ENCODE measurements at regions not wholly inside any gene's neighbourhood (a gene's known extent, or its start where the extent isn't known, plus 50 kb on each side); places are given as distances from the start of the nearest gene placed in this dataset.

DNA sequence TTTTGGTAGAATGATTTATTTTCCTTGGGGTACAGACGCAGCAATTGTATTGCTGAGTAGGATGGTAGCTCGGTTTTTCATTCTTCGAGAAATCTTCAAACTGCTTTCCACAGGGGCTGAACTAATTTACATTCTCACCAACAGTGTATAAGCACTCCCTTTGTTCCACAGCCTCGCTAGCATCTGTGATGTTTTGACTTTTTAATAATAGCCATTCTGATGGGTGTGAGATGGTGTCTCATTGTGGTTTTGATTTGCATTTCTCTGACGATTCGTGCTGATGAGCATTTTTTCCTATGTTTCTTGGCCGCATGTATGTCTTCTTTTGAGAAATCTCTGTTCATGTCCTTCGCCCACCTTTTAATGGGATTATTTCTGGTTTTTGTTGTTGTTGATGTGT is 54.8 kb upstream of the UQCRFS1 start:
- TF ChIP-seq, protein P1, sequence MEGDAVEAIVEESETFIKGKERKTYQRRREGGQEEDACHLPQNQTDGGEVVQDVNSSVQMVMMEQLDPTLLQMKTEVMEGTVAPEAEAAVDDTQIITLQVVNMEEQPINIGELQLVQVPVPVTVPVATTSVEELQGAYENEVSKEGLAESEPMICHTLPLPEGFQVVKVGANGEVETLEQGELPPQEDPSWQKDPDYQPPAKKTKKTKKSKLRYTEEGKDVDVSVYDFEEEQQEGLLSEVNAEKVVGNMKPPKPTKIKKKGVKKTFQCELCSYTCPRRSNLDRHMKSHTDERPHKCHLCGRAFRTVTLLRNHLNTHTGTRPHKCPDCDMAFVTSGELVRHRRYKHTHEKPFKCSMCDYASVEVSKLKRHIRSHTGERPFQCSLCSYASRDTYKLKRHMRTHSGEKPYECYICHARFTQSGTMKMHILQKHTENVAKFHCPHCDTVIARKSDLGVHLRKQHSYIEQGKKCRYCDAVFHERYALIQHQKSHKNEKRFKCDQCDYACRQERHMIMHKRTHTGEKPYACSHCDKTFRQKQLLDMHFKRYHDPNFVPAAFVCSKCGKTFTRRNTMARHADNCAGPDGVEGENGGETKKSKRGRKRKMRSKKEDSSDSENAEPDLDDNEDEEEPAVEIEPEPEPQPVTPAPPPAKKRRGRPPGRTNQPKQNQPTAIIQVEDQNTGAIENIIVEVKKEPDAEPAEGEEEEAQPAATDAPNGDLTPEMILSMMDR (IDR thresholded peaks at IDR 0.05; ENCODE audit: low read depth, low read length) = no peak
- Histone ChIP-seq H3K27ac (ENCODE audit: low read depth, low read length) (no peak overlapping the region), H3K9me3 (ENCODE audit: control insufficient read depth, insufficient read depth, low read length) (peaks cover 30% of the 10 kb centered on the region), H3K4me3 (ENCODE audit: low read depth, low read length) (no peak overlapping the region), H3K27me3 (ENCODE audit: control insufficient read depth, insufficient read depth, low read length) (no peaks in the 10 kb centered on the region)
- ChIA-PET POLR2A (no interaction called here), CTCF (no interaction called here)
- no peak for DNase-seq (ENCODE audit: low read depth, low spot score)

DNA sequence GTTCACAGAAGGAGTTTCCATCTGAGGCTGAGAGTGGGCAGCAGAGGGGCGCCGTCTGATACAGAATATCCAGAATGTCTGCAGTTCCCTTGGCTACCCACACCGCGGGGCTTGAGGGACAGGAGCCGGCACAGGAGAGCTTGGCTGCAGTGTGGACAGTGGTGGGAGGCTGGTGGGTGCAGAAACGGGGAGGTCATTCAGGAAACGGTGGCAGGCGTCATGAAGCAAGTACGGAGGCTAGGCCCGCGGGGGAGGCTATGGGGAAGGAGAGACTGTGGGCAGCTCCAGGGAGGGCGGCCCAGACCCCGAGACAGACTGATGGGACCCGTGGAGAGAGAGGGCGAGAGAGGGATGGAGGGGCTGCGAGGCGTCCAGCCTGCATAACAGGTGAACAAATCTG is 55.2 kb upstream of the UQCRFS1 start:
- H3K4me3 ChIP-seq (ENCODE audit: low read depth, low read length) = no peak overlapping the region
- peaks cover 30% of the 10 kb centered on the region for H3K9me3 ChIP-seq (ENCODE audit: control insufficient read depth, insufficient read depth, low read length)
- H3K27ac ChIP-seq (ENCODE audit: low read depth, low read length) = no peak overlapping the region
- no peaks in the 10 kb centered on the region for H3K27me3 ChIP-seq (ENCODE audit: control insufficient read depth, insufficient read depth, low read length)
- no peak for DNase-seq (ENCODE audit: low read depth, low spot score)
- CTCF ChIA-PET = no interaction called here
- TF ChIP-seq, protein P1 (IDR thresholded peaks at IDR 0.05; ENCODE audit: low read depth, low read length) = no peak
- POLR2A ChIA-PET = no interaction called here

DNA sequence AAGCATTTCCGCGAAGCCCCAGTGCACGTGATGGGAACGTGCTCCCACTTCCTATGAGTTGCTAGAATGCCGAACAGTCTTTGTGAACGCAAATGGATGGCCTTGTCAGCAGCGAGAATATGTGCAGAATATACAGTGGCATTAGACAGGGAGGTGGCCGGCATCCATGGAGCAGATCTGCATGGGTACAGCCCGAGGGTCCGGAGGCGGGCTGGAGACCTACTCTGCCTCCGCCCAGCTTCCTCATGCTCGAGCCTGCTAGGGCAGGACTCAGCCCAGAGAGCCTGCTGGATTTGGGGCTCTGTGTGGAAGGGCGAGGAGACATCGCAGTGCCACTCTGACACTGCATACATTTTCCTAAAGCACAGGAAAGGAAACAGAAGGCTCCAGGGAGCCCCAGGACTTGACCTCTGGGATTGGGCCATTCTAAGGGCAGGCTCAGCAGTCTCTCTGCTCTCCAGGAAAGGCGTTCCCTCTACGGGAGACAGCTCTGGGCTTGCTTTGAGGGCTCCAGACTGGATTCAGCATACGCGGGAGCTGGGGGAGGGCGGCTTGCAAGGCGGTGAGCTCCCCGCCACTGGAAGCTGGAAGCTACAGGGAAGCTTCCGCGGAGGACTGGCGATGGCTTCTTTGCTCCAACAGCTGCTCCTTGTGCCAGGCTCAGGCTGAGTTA is 55.9 kb upstream of the UQCRFS1 start:
- ChIA-PET POLR2A (no interaction called here), CTCF (no interaction called here)
- Histone ChIP-seq H3K4me3 (ENCODE audit: low read depth, low read length) (no peak overlapping the region), H3K27me3 (ENCODE audit: control insufficient read depth, insufficient read depth, low read length) (no peaks in the 10 kb centered on the region), H3K27ac (ENCODE audit: low read depth, low read length) (no peak overlapping the region), H3K9me3 (ENCODE audit: control insufficient read depth, insufficient read depth, low read length) (peaks cover 31% of the 10 kb centered on the region)
- TF ChIP-seq, protein P1 (IDR thresholded peaks at IDR 0.05; ENCODE audit: low read depth, low read length) = no peak
- no peak for DNase-seq (ENCODE audit: low read depth, low spot score)

DNA sequence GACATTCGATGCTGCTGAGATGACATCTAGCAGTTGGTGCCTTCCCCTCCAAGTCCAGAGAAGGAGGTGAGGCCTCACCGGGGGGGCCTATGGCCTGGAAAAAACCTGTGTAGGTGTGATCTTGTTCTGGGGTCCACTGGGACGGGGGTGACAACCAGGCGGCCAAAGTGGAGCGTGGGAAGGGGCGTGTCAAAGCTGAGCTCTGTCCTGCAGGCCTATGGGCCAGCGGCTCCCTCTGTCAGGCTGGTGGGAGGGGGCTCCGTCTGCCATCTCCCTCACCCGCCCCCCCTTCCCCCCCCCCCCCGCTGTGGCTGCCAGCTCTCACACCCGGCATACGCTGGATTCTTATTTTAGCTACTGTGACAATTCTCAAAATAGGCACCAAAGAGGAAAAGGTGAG is 56.7 kb upstream of the UQCRFS1 start:
- ChIA-PET POLR2A (no interaction called here), CTCF (no interaction called here)
- Histone ChIP-seq H3K9me3 (ENCODE audit: control insufficient read depth, insufficient read depth, low read length) (peaks cover 39% of the 10 kb centered on the region), H3K27ac (ENCODE audit: low read depth, low read length) (no peak overlapping the region), H3K4me3 (ENCODE audit: low read depth, low read length) (no peak overlapping the region), H3K27me3 (ENCODE audit: control insufficient read depth, insufficient read depth, low read length) (no peaks in the 10 kb centered on the region)
- no peak for DNase-seq (ENCODE audit: low read depth, low spot score)
- TF ChIP-seq, protein P1 (IDR thresholded peaks at IDR 0.05; ENCODE audit: low read depth, low read length) = no peak

DNA sequence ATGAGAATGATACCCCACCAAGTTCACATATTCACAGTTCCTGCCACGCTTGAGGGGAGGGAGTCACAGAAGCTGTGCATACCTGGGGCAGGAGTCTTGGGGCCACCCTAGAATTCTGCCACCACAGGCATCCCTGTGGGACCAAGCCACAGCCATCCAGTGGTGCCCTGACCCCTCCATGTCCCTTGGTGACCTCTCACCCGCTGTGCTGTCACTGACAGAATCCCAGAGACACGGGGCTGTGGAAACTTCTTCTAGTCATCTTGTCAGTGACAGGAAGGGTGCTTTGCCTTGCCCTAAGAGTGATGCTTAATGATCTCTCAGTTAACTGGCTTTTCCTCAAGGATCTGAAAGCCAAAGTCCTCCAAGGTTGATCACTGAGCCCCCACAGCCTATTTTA is 58.4 kb upstream of the UQCRFS1 start:
- H3K9me3 ChIP-seq (ENCODE audit: control insufficient read depth, insufficient read depth, low read length) = peaks cover 51% of the 10 kb centered on the region
- DNase-seq (ENCODE audit: low read depth, low spot score) = no peak
- H3K27ac ChIP-seq (ENCODE audit: low read depth, low read length) = no peak overlapping the region
- ChIA-PET POLR2A (no interaction called here), CTCF (no interaction called here)
- TF ChIP-seq, protein P1 (IDR thresholded peaks at IDR 0.05; ENCODE audit: low read depth, low read length) = no peak
- H3K4me3 ChIP-seq (ENCODE audit: low read depth, low read length) = no peak overlapping the region
- no peaks in the 10 kb centered on the region for H3K27me3 ChIP-seq (ENCODE audit: control insufficient read depth, insufficient read depth, low read length)
